ENCODE measurements at regions not wholly inside any gene's neighbourhood (a gene's known extent, or its start where the extent isn't known, plus 50 kb on each side); places are given as distances from the start of the nearest gene placed in this dataset.

DNA sequence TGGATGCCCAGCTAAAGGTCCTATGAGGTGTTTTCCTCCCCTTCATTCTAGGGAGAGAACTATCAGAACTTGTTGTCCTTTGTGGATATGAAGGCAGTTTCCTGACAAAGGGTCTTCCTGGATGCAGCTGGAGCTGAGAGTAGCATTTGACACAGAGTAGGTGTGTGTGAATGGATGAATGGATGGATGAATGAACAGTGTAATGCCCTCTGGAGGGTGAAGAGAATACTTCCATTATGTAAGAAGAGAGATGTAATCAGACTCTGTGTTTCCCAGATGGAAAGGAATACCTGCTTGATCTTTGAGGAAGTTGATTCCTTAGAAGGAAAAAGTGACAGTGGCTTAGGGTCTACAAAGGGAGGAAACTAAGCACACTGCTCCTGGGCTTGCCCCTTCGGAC is 55.4 kb upstream of the AADAT start:
- no peaks in the 10 kb centered on the region for H3K36me3 ChIP-seq (ENCODE audit: control insufficient read depth in 2 of 2, extremely low read depth in 1 of 2, insufficient read depth in 2 of 2, low read length in 2 of 2)
- ChIA-PET POLR2A (no interaction called here), CTCF (no interaction called here)

More for the DNA sequence above, 55.4 kb upstream of the AADAT start:
- TF ChIP-seq JUN (IDR thresholded peaks at IDR 0.05; ENCODE audit: borderline replicate concordance, insufficient read depth, insufficient read length, low read depth) (no peak), FOS (IDR thresholded peaks at IDR 0.05; ENCODE audit: borderline replicate concordance, insufficient read depth, low read length) (no peak), POLR2A (IDR thresholded peaks at IDR 0.05; ENCODE audit: low read depth, low read length) (no peak), MYC (IDR thresholded peaks at IDR 0.05; ENCODE audit: low read depth, low read length) (no peak), POLR2AphosphoS5 (IDR thresholded peaks at IDR 0.05; ENCODE audit: insufficient read depth, low read depth, low read length) (no peak), EZH2 (IDR thresholded peaks at IDR 0.05; ENCODE audit: borderline replicate concordance, low read depth, low read length, severe bottlenecking) (no peak), GATA2 (IDR thresholded peaks at IDR 0.05; ENCODE audit: insufficient read depth, insufficient read length, low read depth, low read length) (no peak)
- TF ChIP-seq, protein P1, sequence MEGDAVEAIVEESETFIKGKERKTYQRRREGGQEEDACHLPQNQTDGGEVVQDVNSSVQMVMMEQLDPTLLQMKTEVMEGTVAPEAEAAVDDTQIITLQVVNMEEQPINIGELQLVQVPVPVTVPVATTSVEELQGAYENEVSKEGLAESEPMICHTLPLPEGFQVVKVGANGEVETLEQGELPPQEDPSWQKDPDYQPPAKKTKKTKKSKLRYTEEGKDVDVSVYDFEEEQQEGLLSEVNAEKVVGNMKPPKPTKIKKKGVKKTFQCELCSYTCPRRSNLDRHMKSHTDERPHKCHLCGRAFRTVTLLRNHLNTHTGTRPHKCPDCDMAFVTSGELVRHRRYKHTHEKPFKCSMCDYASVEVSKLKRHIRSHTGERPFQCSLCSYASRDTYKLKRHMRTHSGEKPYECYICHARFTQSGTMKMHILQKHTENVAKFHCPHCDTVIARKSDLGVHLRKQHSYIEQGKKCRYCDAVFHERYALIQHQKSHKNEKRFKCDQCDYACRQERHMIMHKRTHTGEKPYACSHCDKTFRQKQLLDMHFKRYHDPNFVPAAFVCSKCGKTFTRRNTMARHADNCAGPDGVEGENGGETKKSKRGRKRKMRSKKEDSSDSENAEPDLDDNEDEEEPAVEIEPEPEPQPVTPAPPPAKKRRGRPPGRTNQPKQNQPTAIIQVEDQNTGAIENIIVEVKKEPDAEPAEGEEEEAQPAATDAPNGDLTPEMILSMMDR (IDR thresholded peaks at IDR 0.05; ENCODE audit: extremely low read depth in 1 of 2, insufficient read depth in 1 of 2, low read depth in 1 of 2, low read length in 2 of 2), result no peak
- TF ChIP-seq, protein P2, sequence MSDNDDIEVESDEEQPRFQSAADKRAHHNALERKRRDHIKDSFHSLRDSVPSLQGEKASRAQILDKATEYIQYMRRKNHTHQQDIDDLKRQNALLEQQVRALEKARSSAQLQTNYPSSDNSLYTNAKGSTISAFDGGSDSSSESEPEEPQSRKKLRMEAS (IDR thresholded peaks at IDR 0.05; ENCODE audit: insufficient read depth, insufficient read length), result no peak
- Histone ChIP-seq H3K9me1 (replicated peaks; ENCODE audit: control insufficient read depth, extremely low read depth, insufficient read depth, low read length) (no peaks in the 10 kb centered on the region), H3K27ac (ENCODE audit: insufficient read depth, low read depth, low read length) (no peak overlapping the region), H3K4me2 (ENCODE audit: insufficient read depth, low read length) (no peak overlapping the region), H2AFZ (ENCODE audit: low read depth, low read length) (no peak overlapping the region), H3K4me1 (ENCODE audit: control insufficient read depth, extremely low read depth, insufficient read depth, low read length) (no peaks in the 10 kb centered on the region), H4K20me1 (replicated peaks; ENCODE audit: control insufficient read depth, extremely low read depth, insufficient read depth, low read length) (no peaks in the 10 kb centered on the region), H3K9me3 (replicated peaks; ENCODE audit: control insufficient read depth, insufficient read depth, low read length) (no peaks in the 10 kb centered on the region), H3K79me2 (ENCODE audit: control insufficient read depth, insufficient read depth, low read length) (no peaks in the 10 kb centered on the region), H3K9ac (replicated peaks; ENCODE audit: extremely low read depth, insufficient read depth, low read length) (no peak overlapping the region), H3K27me3 (ENCODE audit: control insufficient read depth in 2 of 2, insufficient read depth in 2 of 2, low read length in 2 of 2) (no peaks in the 10 kb centered on the region), H3K4me3 (replicated peaks in 1 of 3; ENCODE audit: insufficient read depth in 1 of 3, low read depth in 1 of 3, low read length in 3 of 3) (no peak overlapping the region)
- FAIRE-seq (no peak), DNase-seq (ENCODE audit: low read depth, low spot score) (no peak)
- dilution Hi-C loops (cut with MboI; ENCODE audit: extremely low pct_ligation_motif_present, low sequenced_read_pairs) (no loop called here), intact Hi-C loops (cut with micrococcal nuclease) (no loop called here)
- BruUV-seq (replicated peaks), result no TSS peak
